GM12878 (cell line): ENCODE measurements at regions not wholly inside any gene's neighbourhood (a gene's known extent, or its start where the extent isn't known, plus 50 kb on each side); places are given as distances from the start of the nearest gene placed in this dataset.

ENCODE experiments used
- ASH2L ChIP-seq: fragments of 300-600, 200-600 bp; sonication (generic); IDR thresholded peaks from 2 replicates; pipeline ENCODE4 v1.6.1; 2017; ENCODE audit warnings: low read depth, mild to moderate bottlenecking, borderline replicate concordance
- E2F8 ChIP-seq: fragments of 450-650 bp; IDR thresholded peaks from 2 replicates; pipeline ENCODE4 v1.6.1; 2018; ENCODE audit warnings: mild to moderate bottlenecking, low read depth, moderate library complexity; ENCODE audit not compliant: partially characterized antibody
- ETV6 ChIP-seq, 2 experiments: fragments of 450-650 bp in 1 of 2; IDR thresholded peaks in 1 of 2; conservative IDR thresholded peaks in 1 of 2; 2 replicates each; pipeline ENCODE4 v1.6.1; 2014; ENCODE audit warnings: antibody characterized with exemption in 1 of 2, borderline replicate concordance in 1 of 2, low read depth in 1 of 2, mild to moderate bottlenecking in 1 of 2, moderate library complexity in 1 of 2
- FOXK2 ChIP-seq: fragments of 450-650 bp; IDR thresholded peaks from 2 replicates; pipeline ENCODE4 v1.6.1; 2017; ENCODE audit warnings: mild to moderate bottlenecking, moderate library complexity
- KLF5 ChIP-seq: fragments of 450-650 bp; IDR thresholded peaks from 2 replicates; pipeline ENCODE4 v1.6.1; 2014; ENCODE audit warnings: mild to moderate bottlenecking; ENCODE audit not compliant: partially characterized antibody
- MEF2B ChIP-seq: fragments of 450-650 bp; IDR thresholded peaks from 2 replicates; pipeline ENCODE4 v1.6.1; 2018; ENCODE audit warnings: mild to moderate bottlenecking, moderate library complexity; ENCODE audit not compliant: partially characterized antibody, poor library complexity, severe bottlenecking
- NBN ChIP-seq: fragments of 450-650 bp; IDR thresholded peaks from 2 replicates; pipeline ENCODE4 v1.6.1; 2016
- NFYA ChIP-seq: IDR thresholded peaks from 2 replicates; pipeline ENCODE4 v1.6.1; 2011; ENCODE audit warnings: low read depth, mild to moderate bottlenecking, low read length, improper control_type of control experiment, borderline replicate concordance
- PML ChIP-seq: IDR thresholded peaks from 2 replicates; pipeline ENCODE4 v1.6.1; 2012; ENCODE audit warnings: low read length, inconsistent platforms
- POU2F2 ChIP-seq: IDR thresholded peaks from 3 replicates; pipeline ENCODE4 v1.6.1; 2011; ENCODE audit warnings: low read depth, mild to moderate bottlenecking, low read length, borderline replicate concordance
- YBX1 ChIP-seq: fragments of 450-650 bp; IDR thresholded peaks from 2 replicates; pipeline ENCODE4 v1.6.1; 2016; ENCODE audit warnings: antibody characterized with exemption
- ZNF592 ChIP-seq: fragments of 450-650 bp; IDR thresholded peaks from 2 replicates; pipeline ENCODE4 v1.6.1; 2017; ENCODE audit warnings: mild to moderate bottlenecking, moderate library complexity
- ZSCAN29 ChIP-seq: fragments of 450-650 bp; IDR thresholded peaks from 2 replicates; pipeline ENCODE4 v1.6.1; 2017; ENCODE audit warnings: mild to moderate bottlenecking, moderate library complexity
- TF ChIP-seq, protein P1 (sequence below): fragments of 450-650 bp; IDR thresholded peaks from 2 replicates; pipeline ENCODE4 v1.6.1; 2016; ENCODE audit warnings: mild to moderate bottlenecking
- TF ChIP-seq, protein P2 (sequence below): fragments of 450-650 bp; IDR thresholded peaks from 2 replicates; pipeline ENCODE4 v1.6.1; 2017; ENCODE audit warnings: mild to moderate bottlenecking, low read depth, inconsistent platforms; ENCODE audit not compliant: poor library complexity, severe bottlenecking

GRCh38 chr14:97382616-97383226, 585.5 kb downstream of the VRK1 start (continued):
- TF ChIP-seq ZNF592 (no peak), NBN (no peak), POU2F2 (peak; percentile 66; the same call in 1 of the 3 replicates), NFYA (no peak), FOXK2 (no peak), MEF2B (peak; percentile 86), PML (peak; percentile 27; the same call in 1 of the 2 replicates), YBX1 (no peak), ETV6 (conservative IDR thresholded peaks at IDR 0.05 in 1 of 2, IDR thresholded peaks at IDR 0.05 in 1 of 2; ENCODE audit: borderline replicate concordance in 1 of 2, low read depth in 1 of 2) (no peak), ZSCAN29 (no peak), ASH2L (no peak), E2F8 (no peak), KLF5 (no peak)
- TF ChIP-seq, protein P1, sequence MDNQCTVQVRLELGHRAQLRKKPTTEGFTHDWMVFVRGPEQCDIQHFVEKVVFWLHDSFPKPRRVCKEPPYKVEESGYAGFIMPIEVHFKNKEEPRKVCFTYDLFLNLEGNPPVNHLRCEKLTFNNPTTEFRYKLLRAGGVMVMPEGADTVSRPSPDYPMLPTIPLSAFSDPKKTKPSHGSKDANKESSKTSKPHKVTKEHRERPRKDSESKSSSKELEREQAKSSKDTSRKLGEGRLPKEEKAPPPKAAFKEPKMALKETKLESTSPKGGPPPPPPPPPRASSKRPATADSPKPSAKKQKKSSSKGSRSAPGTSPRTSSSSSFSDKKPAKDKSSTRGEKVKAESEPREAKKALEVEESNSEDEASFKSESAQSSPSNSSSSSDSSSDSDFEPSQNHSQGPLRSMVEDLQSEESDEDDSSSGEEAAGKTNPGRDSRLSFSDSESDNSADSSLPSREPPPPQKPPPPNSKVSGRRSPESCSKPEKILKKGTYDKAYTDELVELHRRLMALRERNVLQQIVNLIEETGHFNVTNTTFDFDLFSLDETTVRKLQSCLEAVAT = no peak
- TF ChIP-seq, protein P2, sequence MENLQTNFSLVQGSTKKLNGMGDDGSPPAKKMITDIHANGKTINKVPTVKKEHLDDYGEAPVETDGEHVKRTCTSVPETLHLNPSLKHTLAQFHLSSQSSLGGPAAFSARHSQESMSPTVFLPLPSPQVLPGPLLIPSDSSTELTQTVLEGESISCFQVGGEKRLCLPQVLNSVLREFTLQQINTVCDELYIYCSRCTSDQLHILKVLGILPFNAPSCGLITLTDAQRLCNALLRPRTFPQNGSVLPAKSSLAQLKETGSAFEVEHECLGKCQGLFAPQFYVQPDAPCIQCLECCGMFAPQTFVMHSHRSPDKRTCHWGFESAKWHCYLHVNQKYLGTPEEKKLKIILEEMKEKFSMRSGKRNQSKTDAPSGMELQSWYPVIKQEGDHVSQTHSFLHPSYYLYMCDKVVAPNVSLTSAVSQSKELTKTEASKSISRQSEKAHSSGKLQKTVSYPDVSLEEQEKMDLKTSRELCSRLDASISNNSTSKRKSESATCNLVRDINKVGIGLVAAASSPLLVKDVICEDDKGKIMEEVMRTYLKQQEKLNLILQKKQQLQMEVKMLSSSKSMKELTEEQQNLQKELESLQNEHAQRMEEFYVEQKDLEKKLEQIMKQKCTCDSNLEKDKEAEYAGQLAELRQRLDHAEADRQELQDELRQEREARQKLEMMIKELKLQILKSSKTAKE = no peak
